Gastroesophageal sphincter (tissue), 4 donors: ENCODE measurements at regions not wholly inside any gene's neighbourhood (a gene's known extent, or its start where the extent isn't known, plus 50 kb on each side); places are given as distances from the start of the nearest gene placed in this dataset.

Source experiments
- ATAC-seq: fragments of 150-250 bp; one replicate; pipeline ENCODE4 v1.9.1; 2016; ENCODE audit warnings: mild to moderate bottlenecking, moderate library complexity
- H3K27ac ChIP-seq, 4 donors: fragments of 200-600 bp; sonication (generic) in 3 of 4; 1 replicate in 3 of 4; 2 replicates in 1 of 4; pipeline ENCODE4 v1.5.1; 2016 to 2019
- H3K27me3 ChIP-seq: fragments of 200-600 bp; sonication (generic); one replicate; pipeline ENCODE4 v1.5.1; 2019
- H3K36me3 ChIP-seq, 2 donors: fragments of 200-600 bp; sonication (generic); one replicate each; pipeline ENCODE4 v1.5.1; 2019; ENCODE audit warnings: control low read depth in 1 of 2
- H3K4me1 ChIP-seq, 3 donors: fragments of 200-600 bp; sonication (generic); 1 replicate in 2 of 3; 2 replicates in 1 of 3; pipeline ENCODE4 v1.5.1; 2016 to 2019; ENCODE audit warnings: control low read depth in 2 of 3
- H3K4me3 ChIP-seq, 2 donors: fragments of 200-600 bp; sonication (generic); one replicate each; pipeline ENCODE4 v1.5.1; 2019; ENCODE audit warnings: mild to moderate bottlenecking in 1 of 2, moderate library complexity in 1 of 2
- H3K9me3 ChIP-seq, 3 donors: fragments of 200-600 bp; sonication (generic); one replicate each; pipeline ENCODE4 v1.5.1; 2017 to 2019; ENCODE audit warnings: control low read depth in 2 of 3
- CTCF ChIP-seq, 4 experiments: fragments of 200-600 bp in 2 of 4; fragments of 450-650 bp in 2 of 4; sonication (generic) in 1 of 4; IDR thresholded peaks; one replicate each; pipeline ENCODE4 v1.5.1; 2017 to 2019; ENCODE audit warnings: antibody characterized with exemption in 4 of 4, mild to moderate bottlenecking in 2 of 4, moderate library complexity in 2 of 4
- EP300 ChIP-seq: sonication (generic); formaldehyde crosslinking; IDR thresholded peaks from one replicate; pipeline ENCODE4 v1.6.1; 2017; ENCODE audit warnings: antibody characterized with exemption, mild to moderate bottlenecking
- POLR2A ChIP-seq, 2 donors: fragments of 450-650 bp; IDR thresholded peaks; one replicate each; pipeline ENCODE4 v1.6.1; 2017; ENCODE audit warnings: antibody characterized with exemption in 2 of 2, mild to moderate bottlenecking in 2 of 2, moderate library complexity in 1 of 2
- POLR2AphosphoS5 ChIP-seq: sonication (generic); formaldehyde crosslinking; IDR thresholded peaks from one replicate; pipeline ENCODE4 v1.6.1; 2017; ENCODE audit warnings: antibody characterized with exemption
- WGBS, 2 donors: methylation state at CpG; one replicate each; pipeline ENCODE4 v1.1.5; 2018; ENCODE audit warnings: low coverage in 1 of 2; 5-methylcytosine and 5-hydroxymethylcytosine counted together

- no peak for ATAC-seq
- H3K36me3 ChIP-seq, result no peaks in the 10 kb centered on the region
- H3K4me3 ChIP-seq, result no peak overlapping the region
- no peaks in the 10 kb centered on the region for H3K27me3 ChIP-seq
- H3K4me1 ChIP-seq, result no peaks in the 10 kb centered on the region
- H3K9me3 ChIP-seq, result no peaks in the 10 kb centered on the region
- no peak overlapping the region for H3K27ac ChIP-seq
- TF ChIP-seq POLR2AphosphoS5 (no peak), EP300 (no peak), CTCF (IDR thresholded peaks at IDR 0.05) (no peak), POLR2A (IDR thresholded peaks at IDR 0.05) (no peak)
These were observed 1005.7 kb downstream of the HACE1 start for GRCh38 chr6:103854059-103854458.

- no peaks in the 10 kb centered on the region for H3K9me3 ChIP-seq
- no peaks in the 10 kb centered on the region for H3K4me1 ChIP-seq
- TF ChIP-seq POLR2A (IDR thresholded peaks at IDR 0.05) (no peak), CTCF (IDR thresholded peaks at IDR 0.05) (no peak), EP300 (no peak), POLR2AphosphoS5 (no peak)
- no peak overlapping the region for H3K27ac ChIP-seq
- no peaks in the 10 kb centered on the region for H3K36me3 ChIP-seq
- H3K27me3 ChIP-seq, result no peaks in the 10 kb centered on the region
- no peak overlapping the region for H3K4me3 ChIP-seq
- WGBS, 2 donors, result 77 to 89% methylated on average over 2 of the region's 2 CpGs
- ATAC-seq, result no peak
These were observed 1021.3 kb downstream of the HACE1 start for GRCh38 chr6:103838457-103838856.

- ATAC-seq, result no peak
- Histone ChIP-seq H3K27ac (no peak overlapping the region), H3K36me3 (no peaks in the 10 kb centered on the region), H3K4me3 (no peak overlapping the region), H3K4me1 (no peaks in the 10 kb centered on the region), H3K9me3 (no peaks in the 10 kb centered on the region), H3K27me3 (no peaks in the 10 kb centered on the region)
- no peak for TF ChIP-seq POLR2A (IDR thresholded peaks at IDR 0.05)
- no peak for TF ChIP-seq POLR2AphosphoS5
- no peak for TF ChIP-seq CTCF (IDR thresholded peaks at IDR 0.05)
- no peak for TF ChIP-seq EP300
- WGBS, 2 donors, result 11 to 56% methylated on average over 2 of the region's 2 CpGs
These were observed 1033.5 kb downstream of the HACE1 start for GRCh38 chr6:103826209-103826608.

- WGBS, 2 donors, result 64 to 67% methylated on average over 2 of the region's 3 CpGs
- no peak for ATAC-seq
These were observed 1039.6 kb downstream of the HACE1 start for GRCh38 chr6:103820148-103820547.

More at GRCh38 chr6:103820148-103820547, 1039.6 kb downstream of the HACE1 start:
- Histone ChIP-seq H3K9me3 (no peaks in the 10 kb centered on the region), H3K27me3 (no peaks in the 10 kb centered on the region), H3K27ac (no peak overlapping the region), H3K4me1 (no peaks in the 10 kb centered on the region), H3K4me3 (no peak overlapping the region), H3K36me3 (no peaks in the 10 kb centered on the region)
- no peak for TF ChIP-seq EP300
- no peak for TF ChIP-seq CTCF (IDR thresholded peaks at IDR 0.05)
- TF ChIP-seq POLR2AphosphoS5, result no peak
- TF ChIP-seq POLR2A (IDR thresholded peaks at IDR 0.05), result no peak
